NCI-H82 (cell line): ENCODE measurements at regions not wholly inside any gene's neighbourhood (a gene's known extent, or its start where the extent isn't known, plus 50 kb on each side); places are given as distances from the start of the nearest gene placed in this dataset.

Experiments used
- DNase-seq: peaks from one replicate; lab custom pipeline; 2025; lab: John Stamatoyannopoulos, UW

GRCh38 chr16:51900221-51900780 lies 646.6 kb downstream of the TOX3 start:
- DNase-seq: no peak

GRCh38 chr16:51898872-51899271 lies 648.1 kb downstream of the TOX3 start:
- no peak for DNase-seq

- no peak for DNase-seq
Observed at GRCh38 chr16:51896013-51896412, 650.9 kb downstream of the TOX3 start.

- DNase-seq: no peak
Observed at GRCh38 chr16:51892293-51893007, 654.5 kb downstream of the TOX3 start.

- no peak for DNase-seq
Observed at GRCh38 chr16:51888534-51888933, 658.4 kb downstream of the TOX3 start.

GRCh38 chr16:51888016-51888415 lies 658.9 kb downstream of the TOX3 start:
- no peak for DNase-seq

GRCh38 chr16:51886456-51886855 lies 660.5 kb downstream of the TOX3 start:
- DNase-seq: no peak

- DNase-seq: no peak
Observed at GRCh38 chr16:51884773-51885172, 662.2 kb downstream of the TOX3 start.

GRCh38 chr16:51881731-51882130 lies 665.2 kb downstream of the TOX3 start:
- DNase-seq: no peak

GRCh38 chr16:51880776-51881175 lies 666.2 kb downstream of the TOX3 start:
- DNase-seq: no peak

GRCh38 chr16:51877686-51878085 lies 669.3 kb downstream of the TOX3 start:
- no peak for DNase-seq

- no peak for DNase-seq
Observed at GRCh38 chr16:51876934-51877333, 670.0 kb downstream of the TOX3 start.

GRCh38 chr16:51876601-51876875 lies 670.4 kb downstream of the TOX3 start:
- DNase-seq: no peak

GRCh38 chr16:51875834-51876600 lies 670.9 kb downstream of the TOX3 start:
- DNase-seq: no peak

GRCh38 chr16:51872524-51872923 lies 674.4 kb downstream of the TOX3 start:
- no peak for DNase-seq

GRCh38 chr16:51870296-51870854 lies 676.6 kb downstream of the TOX3 start:
- no peak for DNase-seq

- DNase-seq: no peak
Observed at GRCh38 chr16:51869176-51869575, 677.8 kb downstream of the TOX3 start.

GRCh38 chr16:51868631-51869030 lies 678.3 kb downstream of the TOX3 start:
- DNase-seq: no peak

- no peak for DNase-seq
Observed at GRCh38 chr16:51867386-51868065, 679.4 kb downstream of the TOX3 start.

- DNase-seq: no peak
Observed at GRCh38 chr16:51864575-51864974, 682.4 kb downstream of the TOX3 start.

- no peak for DNase-seq
Observed at GRCh38 chr16:51854401-51854951, 692.5 kb downstream of the TOX3 start.

GRCh38 chr16:51853586-51853985 lies 693.4 kb downstream of the TOX3 start:
- DNase-seq: no peak
